ENCODE measurements at regions not wholly inside any gene's neighbourhood (a gene's known extent, or its start where the extent isn't known, plus 50 kb on each side); places are given as distances from the start of the nearest gene placed in this dataset.

- TF ChIP-seq POLR2AphosphoS5 (IDR thresholded peaks at IDR 0.05; ENCODE audit: low read depth, low read length) (no peak), MAX (IDR thresholded peaks at IDR 0.05) (no peak), SIN3A (IDR thresholded peaks at IDR 0.05; ENCODE audit: low read depth) (no peak), CTCF (IDR thresholded peaks at IDR 0.05 in 2 of 3, conservative IDR thresholded peaks at IDR 0.05 in 1 of 3; ENCODE audit: borderline replicate concordance in 1 of 3, insufficient read depth in 1 of 3, low read depth in 2 of 3, low read length in 2 of 3) (no peak), POLR2A (IDR thresholded peaks at IDR 0.05; ENCODE audit: borderline replicate concordance, extremely low read depth, insufficient read depth, insufficient read length) (no peak), REST (IDR thresholded peaks at IDR 0.05; ENCODE audit: low read depth) (no peak), RAD21 (IDR thresholded peaks at IDR 0.05; ENCODE audit: low read depth) (no peak), ZBTB33 (IDR thresholded peaks at IDR 0.05; ENCODE audit: extremely low read depth, insufficient replicate concordance, low read length) (no peak), CEBPB (IDR thresholded peaks at IDR 0.05; ENCODE audit: low read depth) (no peak)
Measured at GRCh38 chr6:115721564-115721963, 339.1 kb downstream of the FRK start.
